Fibroblast of skin of scalp (primary cell): ENCODE measurements at regions not wholly inside any gene's neighbourhood (a gene's known extent, or its start where the extent isn't known, plus 50 kb on each side); places are given as distances from the start of the nearest gene placed in this dataset.

Experiments
- DNase-seq: peaks from one replicate; pipeline ENCODE4 v3.0.0-alpha.2; 2013

DNA sequence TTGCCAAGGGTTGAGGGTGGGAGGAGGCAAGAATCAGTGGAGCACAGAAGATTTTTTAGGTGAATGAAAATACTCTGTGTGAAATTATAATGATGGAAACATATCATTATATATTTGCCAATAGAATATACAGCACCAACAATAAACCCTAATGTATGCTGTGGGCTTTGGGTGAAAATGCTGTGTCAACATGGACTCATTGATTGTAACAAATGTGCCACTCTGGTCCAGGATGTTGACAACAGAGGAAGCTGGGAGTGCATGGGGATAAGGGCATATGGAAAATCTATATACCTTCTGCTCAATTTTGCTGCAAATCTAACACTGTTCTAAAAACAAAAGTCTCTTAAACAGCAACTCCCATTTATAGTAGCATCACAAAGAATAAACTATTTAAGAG is 114.3 kb downstream of the LYZL1 start:
- DNase-seq, result no peak

DNA sequence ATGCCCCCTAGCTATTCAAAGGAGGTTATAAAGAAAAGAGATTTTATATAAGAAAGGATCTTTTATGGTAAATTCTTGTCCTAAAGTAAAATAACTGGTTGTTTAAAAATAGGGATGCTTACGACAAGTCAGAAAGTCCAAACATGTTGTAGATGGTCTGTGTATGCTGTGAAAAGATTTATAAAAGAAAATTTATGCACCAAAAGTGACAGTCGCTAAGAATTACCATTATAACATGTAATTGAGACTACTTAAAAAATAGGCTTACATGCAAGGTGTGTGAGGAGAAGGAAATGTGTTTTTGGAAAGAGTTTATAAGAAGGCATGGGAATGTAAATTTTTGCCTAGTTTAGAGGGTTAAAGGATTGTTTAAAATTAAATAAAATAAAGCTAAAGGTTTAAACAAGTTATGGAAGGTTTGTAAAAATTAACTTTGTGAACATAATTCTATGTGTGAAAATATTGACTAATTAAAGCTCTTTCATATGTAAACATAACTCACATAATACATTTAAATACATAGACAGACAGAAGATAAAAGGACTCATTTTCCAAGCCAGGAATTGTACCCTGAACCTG is 118.5 kb downstream of the LYZL1 start:
- DNase-seq, result no peak
